ENCODE measurements at regions not wholly inside any gene's neighbourhood (a gene's known extent, or its start where the extent isn't known, plus 50 kb on each side); places are given as distances from the start of the nearest gene placed in this dataset.
A peak's percentile ranks its signal among the peaks of the same experiment; 100 is the strongest.

DNA sequence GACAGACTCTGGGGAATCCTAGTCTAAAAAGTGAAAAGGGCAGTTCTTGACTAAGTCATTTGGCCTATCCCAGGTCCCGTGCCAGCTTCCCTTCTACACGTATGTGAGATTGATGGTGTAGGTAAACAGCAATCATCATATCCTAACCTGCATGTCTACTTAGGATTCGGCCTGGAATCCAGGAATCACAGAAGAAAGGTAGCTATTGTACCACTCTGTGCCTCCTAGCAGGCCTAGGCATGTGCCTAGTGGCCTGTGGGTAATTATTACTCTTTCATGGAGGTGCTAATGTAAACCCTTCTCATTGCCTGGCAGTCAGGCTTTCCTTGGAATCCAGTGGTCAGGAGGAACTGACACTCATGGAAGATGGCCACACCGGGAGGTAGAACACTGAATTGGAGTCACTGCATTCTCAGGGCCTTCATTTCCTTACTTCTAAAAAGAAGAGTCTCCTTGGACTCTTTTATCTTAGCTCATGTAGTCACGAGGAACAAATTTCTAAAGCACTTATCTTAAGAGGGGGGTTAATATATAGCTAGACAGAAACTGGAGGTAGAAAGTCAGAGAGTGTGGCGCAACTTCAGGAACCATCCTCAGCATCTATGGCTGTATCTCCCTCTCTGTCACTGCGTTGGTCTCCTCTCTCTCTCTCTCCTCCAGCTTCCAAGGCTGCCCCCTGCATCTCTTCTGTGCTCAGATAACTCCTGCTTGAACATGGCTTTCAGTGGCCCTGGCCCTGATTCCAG is 122.5 kb downstream of the C1GALT1 start:
- intact Hi-C loops (cut with micrococcal nuclease) = no loop called here
- Histone ChIP-seq H3K9ac (ENCODE audit: insufficient read depth in 1 of 2, low read depth in 2 of 2, low read length in 2 of 2) (no peak overlapping the region), H3K9me1 (ENCODE audit: control insufficient read depth, insufficient read depth, low read length) (no peaks in the 10 kb centered on the region), H3K27me3 (ENCODE audit: control insufficient read depth in 2 of 2, insufficient read depth in 2 of 2, low read length in 2 of 2) (peaks cover 15 to 17% of the 10 kb centered on the region in 2 experiments), H3K4me3 (no peak overlapping the region), H3K79me2 (ENCODE audit: control insufficient read depth, insufficient read depth, low read length) (no peaks in the 10 kb centered on the region), H3K27ac (ENCODE audit: extremely low read depth, low read depth, low read length) (no peak overlapping the region), H3K4me1 (replicated peaks in 1 of 2; ENCODE audit: control insufficient read depth in 2 of 2, insufficient read depth in 2 of 2, low read length in 2 of 2) (no peaks in the 10 kb centered on the region), H3K9me3 (replicated peaks; ENCODE audit: control insufficient read depth, insufficient read depth, low read depth, low read length) (no peaks in the 10 kb centered on the region), H3K36me3 (ENCODE audit: control insufficient read depth, insufficient read depth, low read length) (no peaks in the 10 kb centered on the region), H2AFZ (ENCODE audit: low read depth, low read length) (no peak overlapping the region), H3K4me2 (ENCODE audit: insufficient read depth, low read length) (no peak overlapping the region), H4K20me1 (replicated peaks; ENCODE audit: control insufficient read depth, insufficient read depth, low read length) (no peaks in the 10 kb centered on the region)
- CTCF ChIA-PET (ENCODE audit: low intra/inter-chr PET ratio) = no interaction called here
- ATAC-seq (no peak), DNase-seq (ENCODE audit: extremely low read depth in 1 of 4, low spot score in 3 of 4) (no peak), FAIRE-seq (no peak)
- TF ChIP-seq CEBPB (tag; IDR thresholded peaks at IDR 0.05) = peak; percentile 27; the same call in 1 of the 2 replicates
- no peak for TF ChIP-seq ATF1 (CRISPR knock-in tag; IDR thresholded peaks at IDR 0.05)
- TF ChIP-seq ATF1 (tag; IDR thresholded peaks at IDR 0.05) = no peak
- POLR2A ChIA-PET = interaction anchor here (0.7 kb wide), 1 partner anchor 289 kb away, joined by 3 read pairs; no protein-coding TSS in a partner anchor
- no TSS peak for BruUV-seq (replicated peaks)
- WGBS (ENCODE audit: insufficient coverage, low coverage, missing lambda C conversion rate) = 6% methylated on average over 7 of the region's 7 CpGs
- in situ Hi-C loops (cut with MboI) = loop anchor here (25.0 kb wide), 1 partner anchor 343 kb away; no protein-coding TSS in a partner anchor

DNA sequence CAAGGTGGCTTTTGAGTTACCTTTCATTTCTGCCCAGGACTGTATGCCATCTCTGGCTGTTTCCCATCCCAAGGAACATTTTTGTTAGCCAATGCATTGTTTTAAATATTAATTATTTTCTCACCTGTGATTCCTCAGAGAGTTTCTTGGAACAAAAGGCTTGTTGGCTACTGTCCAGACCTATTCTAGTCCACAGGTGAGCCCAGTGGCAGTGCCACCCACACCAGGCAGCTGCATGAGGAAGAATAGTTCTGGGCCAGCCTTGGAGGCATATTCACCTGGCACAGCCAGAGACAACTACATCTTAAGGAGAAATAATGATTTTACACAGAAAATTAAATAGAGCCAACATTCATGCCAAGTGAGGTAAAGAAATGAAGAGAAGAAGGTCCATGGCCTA is 123.9 kb downstream of the C1GALT1 start:
- Histone ChIP-seq H3K9me1 (ENCODE audit: control insufficient read depth, insufficient read depth, low read length) (no peaks in the 10 kb centered on the region), H2AFZ (ENCODE audit: low read depth, low read length) (no peak overlapping the region), H3K4me3 (no peak overlapping the region), H3K27ac (ENCODE audit: extremely low read depth, low read depth, low read length) (no peak overlapping the region), H3K4me1 (replicated peaks in 1 of 2; ENCODE audit: control insufficient read depth in 2 of 2, insufficient read depth in 2 of 2, low read length in 2 of 2) (no peaks in the 10 kb centered on the region), H3K9ac (ENCODE audit: insufficient read depth in 1 of 2, low read depth in 2 of 2, low read length in 2 of 2) (no peak overlapping the region), H3K9me3 (replicated peaks; ENCODE audit: control insufficient read depth, insufficient read depth, low read depth, low read length) (no peaks in the 10 kb centered on the region), H3K79me2 (ENCODE audit: control insufficient read depth, insufficient read depth, low read length) (no peaks in the 10 kb centered on the region), H3K27me3 (ENCODE audit: control insufficient read depth in 2 of 2, insufficient read depth in 2 of 2, low read length in 2 of 2) (peaks cover 15 to 17% of the 10 kb centered on the region in 2 experiments), H3K36me3 (ENCODE audit: control insufficient read depth, insufficient read depth, low read length) (no peaks in the 10 kb centered on the region), H3K4me2 (ENCODE audit: insufficient read depth, low read length) (no peak overlapping the region), H4K20me1 (replicated peaks; ENCODE audit: control insufficient read depth, insufficient read depth, low read length) (no peaks in the 10 kb centered on the region)
- ChIA-PET POLR2A (no interaction called here), CTCF (ENCODE audit: low intra/inter-chr PET ratio) (no interaction called here)
- FAIRE-seq (no peak), DNase-seq (ENCODE audit: extremely low read depth in 1 of 4, low spot score in 3 of 4) (no peak), ATAC-seq (no peak)
- intact Hi-C loops (cut with micrococcal nuclease) (no loop called here), in situ Hi-C loops (cut with MboI) (loop anchor here (25.0 kb wide), 1 partner anchor 344 kb away; no protein-coding TSS in a partner anchor)
- no TSS peak for BruUV-seq (replicated peaks)
- TF ChIP-seq ZBTB5 (IDR thresholded peaks at IDR 0.05) (no peak), HEY1 (CRISPR knock-in tag; IDR thresholded peaks at IDR 0.05; ENCODE audit: borderline replicate concordance) (no peak), SMARCA5 (IDR thresholded peaks at IDR 0.05) (no peak)

Data from K562 (cell line).